Panc1 (cell line): ENCODE measurements at regions not wholly inside any gene's neighbourhood (a gene's known extent, or its start where the extent isn't known, plus 50 kb on each side); places are given as distances from the start of the nearest gene placed in this dataset.
"Not testable (repeated sequence)": the region's sequence is repeated elsewhere in the genome, so short reads cannot be mapped to it uniquely, and the experiment has no call there.

ENCODE experiments used
- ATAC-seq: fragments of 200-7000 bp; cut with Tn5 transposase; 2 replicates; pipeline ENCODE4 v1.9.1; 2020; ENCODE audit warnings: mild to moderate bottlenecking, moderate library complexity
- BruUV-seq: library from RNA; stranded (reverse); fragments of 400-500 nt; replicated peaks from 2 replicates; lab custom pipeline; 2021; lab: Mats Ljungman, UMichigan
- CTCF ChIA-PET: fragments of 300-600 bp; sonication (Branson Sonifier 250); formaldehyde crosslinking; loops from one replicate; lab custom pipeline; 2022; ENCODE audit warnings: antibody characterized with exemption; lab: Charles Lee
- POLR2A ChIA-PET: fragments of 300-600 bp; sonication (Branson Sonifier 250); formaldehyde crosslinking; loops from one replicate; lab custom pipeline; 2022; ENCODE audit warnings: antibody characterized with exemption; lab: Charles Lee
- DNase-seq: peaks from one replicate; pipeline ENCODE4 v3.0.0-alpha.2; 2010; ENCODE audit warnings: low read depth, low spot score
- H3K27ac ChIP-seq: 2 replicates; pipeline ENCODE4 v1.5.1; 2011; ENCODE audit warnings: mild to moderate bottlenecking, low read length, inconsistent platforms
- H3K27me3 ChIP-seq: fragments of 200-500 bp; sonication (Bioruptor generic); 2 replicates; pipeline ENCODE4 v1.6.0; 2014; ENCODE audit warnings: low read length, inconsistent platforms; ENCODE audit not compliant: control insufficient read depth, insufficient read depth
- H3K36me3 ChIP-seq: fragments of 200-500 bp; sonication (Bioruptor generic); 2 replicates; pipeline ENCODE4 v1.5.1; 2014; ENCODE audit warnings: inconsistent platforms, mild to moderate bottlenecking, low read length, moderate library complexity; ENCODE audit not compliant: control insufficient read depth, insufficient read depth
- H3K4me1 ChIP-seq: 2 replicates; pipeline ENCODE4 v1.5.1; 2011; ENCODE audit warnings: inconsistent platforms, mild to moderate bottlenecking, low read length, moderate library complexity; ENCODE audit not compliant: control insufficient read depth, insufficient read depth
- H3K4me3 ChIP-seq, 2 experiments: 2 replicates each; pipeline ENCODE4 v1.5.1; 2011 to 2012; ENCODE audit warnings: low read depth in 2 of 2, low read length in 2 of 2, mild to moderate bottlenecking in 2 of 2, inconsistent platforms in 1 of 2, moderate library complexity in 1 of 2
- H3K9me3 ChIP-seq: fragments of 200-500 bp; sonication (Bioruptor generic); 2 replicates; pipeline ENCODE4 v1.5.1; 2014; ENCODE audit warnings: low read depth, mild to moderate bottlenecking, inconsistent platforms, low read length, moderate library complexity; ENCODE audit not compliant: control insufficient read depth, insufficient read depth
- POLR2AphosphoS5 ChIP-seq: IDR thresholded peaks from 2 replicates; pipeline ENCODE4 v1.6.1; 2012; ENCODE audit warnings: mild to moderate bottlenecking, low read depth, low read length, moderate library complexity
- REST ChIP-seq, 2 experiments: IDR thresholded peaks; 2 replicates each; pipeline ENCODE4 v1.6.1; 2011 to 2012; ENCODE audit warnings: low read depth in 2 of 2, control low read depth in 1 of 2, low read length in 1 of 2, mild to moderate bottlenecking in 1 of 2, moderate library complexity in 1 of 2; ENCODE audit not compliant: insufficient read depth in 1 of 2
- SIN3A ChIP-seq: IDR thresholded peaks from 2 replicates; pipeline ENCODE4 v1.6.1; 2012; ENCODE audit warnings: low read depth, mild to moderate bottlenecking, low read length, moderate library complexity, borderline replicate concordance; ENCODE audit not compliant: insufficient read depth
- TCF7L2 ChIP-seq: IDR thresholded peaks from 2 replicates; pipeline ENCODE4 v1.6.1; 2011; ENCODE audit warnings: mild to moderate bottlenecking, low read depth, low read length, inconsistent platforms
- in situ Hi-C: cut with HindIII; loops from 2 replicates; pipeline ENCODE4 v1.10.0; 2016; ENCODE audit warnings: low sequenced_read_pairs, low pct_unique_long_range_greater_than_20kb
- intact Hi-C: fragments of 100-400 bp; cut with micrococcal nuclease; formaldehyde crosslinking; loops from one replicate; pipeline ENCODE4 v1.10.0; 2022; ENCODE audit not compliant: unreplicated experiment
- TF ChIP-seq, protein P1 (sequence below): fragments of 450-650 bp; IDR thresholded peaks from 2 replicates; pipeline ENCODE4 v1.5.1; 2017; ENCODE audit warnings: mild to moderate bottlenecking

DNA sequence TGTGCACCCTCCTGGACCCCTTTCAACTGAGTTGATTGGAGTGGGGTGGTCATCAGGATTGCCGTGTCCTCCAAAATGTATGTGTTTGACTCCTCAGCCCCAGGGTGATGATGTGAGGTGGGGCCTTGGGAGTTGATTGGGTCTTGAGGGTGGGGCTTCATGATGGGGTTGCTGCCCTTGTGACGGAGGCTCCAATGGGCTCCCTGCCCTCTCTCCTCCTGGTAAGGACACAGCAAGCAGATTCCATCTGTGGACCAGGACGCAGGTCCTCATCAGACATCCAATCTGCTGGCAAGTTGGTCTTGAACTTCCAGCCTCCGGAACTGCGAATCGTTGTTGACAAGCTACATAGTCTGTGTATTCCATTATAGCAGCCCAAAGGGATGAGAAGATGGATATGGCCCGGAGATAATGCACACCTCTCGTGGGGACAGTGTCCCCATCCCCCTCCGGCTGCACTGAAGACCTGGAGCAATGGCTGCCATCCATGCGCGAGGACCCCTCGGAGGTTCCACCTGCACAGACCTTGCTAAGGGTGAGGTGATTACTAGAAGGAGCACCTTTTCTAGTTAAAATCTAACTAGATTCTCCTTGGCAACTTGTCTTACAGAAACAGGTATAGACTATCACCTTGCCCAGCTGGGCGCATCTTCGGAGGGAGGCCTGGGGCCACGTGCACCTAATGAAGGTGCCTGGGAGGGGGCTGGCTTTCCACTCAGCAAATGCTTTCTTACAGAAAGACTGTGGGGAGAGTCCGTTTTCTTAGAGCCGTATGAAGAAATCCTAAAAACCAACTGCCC is 75.7 kb upstream of the IRX4 start:
- no peaks in the 10 kb centered on the region for H3K36me3 ChIP-seq
- intact Hi-C loops, result no loop called here
- ChIA-PET CTCF (no interaction called here), POLR2A (no interaction called here)
- ATAC-seq (no peak), DNase-seq (no peak)
- no peak overlapping the region for H3K27ac ChIP-seq
- in situ Hi-C loops, result no loop called here
- no TSS peak for BruUV-seq
- H3K9me3 ChIP-seq, result no peaks in the 10 kb centered on the region
- no peak overlapping the region for H3K4me3 ChIP-seq
- H3K27me3 ChIP-seq, result peaks cover 2% of the 10 kb centered on the region; the same call in 1 of the 2 replicates
- H3K4me1 ChIP-seq, result no peaks in the 10 kb centered on the region
- TF ChIP-seq TCF7L2, result no peak
- no peak for TF ChIP-seq REST (IDR thresholded peaks at IDR 0.05; ENCODE audit: insufficient read depth in 1 of 2, low read depth in 2 of 2, low read length in 1 of 2)
- TF ChIP-seq, protein P1, sequence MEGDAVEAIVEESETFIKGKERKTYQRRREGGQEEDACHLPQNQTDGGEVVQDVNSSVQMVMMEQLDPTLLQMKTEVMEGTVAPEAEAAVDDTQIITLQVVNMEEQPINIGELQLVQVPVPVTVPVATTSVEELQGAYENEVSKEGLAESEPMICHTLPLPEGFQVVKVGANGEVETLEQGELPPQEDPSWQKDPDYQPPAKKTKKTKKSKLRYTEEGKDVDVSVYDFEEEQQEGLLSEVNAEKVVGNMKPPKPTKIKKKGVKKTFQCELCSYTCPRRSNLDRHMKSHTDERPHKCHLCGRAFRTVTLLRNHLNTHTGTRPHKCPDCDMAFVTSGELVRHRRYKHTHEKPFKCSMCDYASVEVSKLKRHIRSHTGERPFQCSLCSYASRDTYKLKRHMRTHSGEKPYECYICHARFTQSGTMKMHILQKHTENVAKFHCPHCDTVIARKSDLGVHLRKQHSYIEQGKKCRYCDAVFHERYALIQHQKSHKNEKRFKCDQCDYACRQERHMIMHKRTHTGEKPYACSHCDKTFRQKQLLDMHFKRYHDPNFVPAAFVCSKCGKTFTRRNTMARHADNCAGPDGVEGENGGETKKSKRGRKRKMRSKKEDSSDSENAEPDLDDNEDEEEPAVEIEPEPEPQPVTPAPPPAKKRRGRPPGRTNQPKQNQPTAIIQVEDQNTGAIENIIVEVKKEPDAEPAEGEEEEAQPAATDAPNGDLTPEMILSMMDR, result no peak
- no peak for TF ChIP-seq POLR2AphosphoS5
- TF ChIP-seq SIN3A, result no peak

DNA sequence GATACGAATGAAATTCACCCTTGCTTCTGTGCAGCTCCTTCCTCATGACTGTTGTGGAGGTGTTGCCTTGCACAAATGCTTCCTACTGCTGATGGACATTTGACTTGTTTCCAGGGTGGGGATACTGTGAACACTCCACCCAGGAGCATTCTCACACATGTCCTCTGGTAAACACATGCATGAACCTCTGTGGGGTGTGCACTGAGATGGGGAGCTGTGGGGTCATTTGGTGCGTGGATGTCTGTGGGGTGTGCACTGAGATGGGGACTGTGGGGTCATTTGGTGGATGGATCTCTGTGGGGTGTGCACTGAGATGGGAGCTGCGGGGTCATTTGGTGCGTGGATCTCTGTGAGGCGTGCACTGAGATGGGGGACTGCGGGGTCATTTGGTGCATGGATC is 72.9 kb upstream of the IRX4 start:
- Histone ChIP-seq H3K36me3 (no peaks in the 10 kb centered on the region), H3K27me3 (peaks cover 2% of the 10 kb centered on the region; the same call in 1 of the 2 replicates), H3K9me3 (no peaks in the 10 kb centered on the region), H3K4me3 (no peak overlapping the region), H3K27ac (no peak overlapping the region), H3K4me1 (no peaks in the 10 kb centered on the region)
- BruUV-seq, result no TSS peak
- no peak for DNase-seq
- ATAC-seq, result no peak
- POLR2A ChIA-PET, result no interaction called here
- intact Hi-C loops (no loop called here), in situ Hi-C loops (no loop called here)
- CTCF ChIA-PET, result no interaction called here
- TF ChIP-seq, protein P1, result no peak
- TF ChIP-seq POLR2AphosphoS5, result no peak
- TF ChIP-seq SIN3A, result no peak
- no peak for TF ChIP-seq TCF7L2
- TF ChIP-seq REST (IDR thresholded peaks at IDR 0.05; ENCODE audit: insufficient read depth in 1 of 2, low read depth in 2 of 2, low read length in 1 of 2), result no peak

DNA sequence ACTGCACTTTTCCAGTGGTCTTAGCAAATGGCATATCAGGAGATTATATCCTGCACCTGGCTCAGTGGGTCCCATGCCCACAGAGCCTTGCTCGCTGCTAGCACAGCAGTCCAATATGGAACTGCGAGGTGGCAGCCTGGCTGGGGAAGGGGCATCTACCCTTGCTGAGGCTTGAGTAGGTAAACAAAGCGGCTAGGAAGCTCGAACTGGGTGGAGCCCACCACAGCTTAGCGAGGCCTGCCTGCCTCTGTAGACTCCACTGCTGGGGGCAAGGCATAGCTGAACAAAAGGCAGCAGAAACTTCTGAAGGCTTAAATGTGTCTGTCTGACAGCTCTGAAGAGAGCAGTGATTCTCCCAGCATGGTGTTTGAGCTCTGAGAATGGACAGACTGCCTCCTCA is 71.0 kb upstream of the IRX4 start:
- H3K27ac ChIP-seq, H3K4me1 ChIP-seq, DNase-seq, H3K27me3 ChIP-seq, intact Hi-C loops, H3K9me3 ChIP-seq, in situ Hi-C loops, H3K4me3 ChIP-seq, POLR2A ChIA-PET, H3K36me3 ChIP-seq, BruUV-seq, ATAC-seq: not testable (repeated sequence)
- CTCF ChIA-PET, result interaction anchor here (0.6 kb wide), 1 partner anchor 177 kb away, joined by 5 read pairs; no protein-coding TSS in a partner anchor
